ENCODE measurements at regions not wholly inside any gene's neighbourhood (a gene's known extent, or its start where the extent isn't known, plus 50 kb on each side); places are given as distances from the start of the nearest gene placed in this dataset.

- no peak for DNase-seq (ENCODE audit: low spot score)
These were observed 113.0 kb downstream of the PLEKHG1 start for GRCh38 chr6:150712505-150713252.

- DNase-seq (ENCODE audit: low spot score): no peak
These were observed 113.8 kb downstream of the PLEKHG1 start for GRCh38 chr6:150713487-150713886.

DNA sequence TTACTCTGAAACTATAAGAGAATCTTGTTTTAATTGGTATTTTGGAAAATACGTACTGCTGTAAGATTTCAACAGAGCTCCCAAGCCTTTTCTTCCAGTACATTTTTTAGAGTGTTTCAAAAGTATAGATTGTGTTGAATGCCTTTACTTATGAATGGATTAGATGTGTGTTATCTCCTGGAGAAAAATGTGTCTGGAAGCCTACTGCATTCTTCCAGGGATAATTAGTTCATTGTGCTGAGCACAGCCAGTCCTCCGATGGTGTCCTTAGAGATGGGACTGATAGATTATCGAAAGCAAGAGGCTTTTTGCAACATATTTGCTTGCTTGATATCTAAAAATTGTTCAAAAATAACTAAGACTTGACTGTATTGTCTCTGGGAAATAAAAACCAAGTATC lies 114.2 kb downstream of the PLEKHG1 start:
- no peak for DNase-seq (ENCODE audit: low spot score)

GRCh38 chr6:150715133-150715532 lies 115.4 kb downstream of the PLEKHG1 start:
- DNase-seq (ENCODE audit: low spot score): no peak

DNA sequence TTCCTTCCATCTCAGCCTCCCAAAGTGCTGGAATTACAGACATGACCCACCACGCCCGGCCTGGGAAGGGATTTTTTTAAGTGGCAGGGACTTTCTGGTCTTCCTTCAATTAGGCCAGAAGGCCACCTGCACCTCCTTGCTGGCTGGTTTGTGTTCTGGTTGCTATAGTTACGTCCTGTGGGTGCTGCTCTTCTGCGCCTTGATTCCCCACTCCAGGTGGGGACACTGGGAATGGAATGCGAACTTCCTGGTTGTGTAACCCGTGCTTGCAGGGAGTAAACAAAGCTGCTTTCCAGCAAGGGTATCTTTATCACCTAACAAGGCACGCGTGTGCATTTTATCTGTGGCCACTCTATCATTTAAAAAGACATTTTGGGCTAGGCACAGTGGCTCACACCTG lies 117.7 kb downstream of the PLEKHG1 start:
- DNase-seq (ENCODE audit: low spot score): peak; percentile 74

- no peak for DNase-seq (ENCODE audit: low spot score)
These were observed 119.5 kb downstream of the PLEKHG1 start for GRCh38 chr6:150719099-150719766.

- no peak for DNase-seq (ENCODE audit: low spot score)
These were observed 120.1 kb downstream of the PLEKHG1 start for GRCh38 chr6:150719831-150720230.

- DNase-seq (ENCODE audit: low spot score): peak; percentile 45
These were observed 121.1 kb downstream of the PLEKHG1 start for GRCh38 chr6:150720774-150721233.

GRCh38 chr6:150721418-150722266 lies 122.0 kb downstream of the PLEKHG1 start:
- no peak for DNase-seq (ENCODE audit: low spot score)

DNA sequence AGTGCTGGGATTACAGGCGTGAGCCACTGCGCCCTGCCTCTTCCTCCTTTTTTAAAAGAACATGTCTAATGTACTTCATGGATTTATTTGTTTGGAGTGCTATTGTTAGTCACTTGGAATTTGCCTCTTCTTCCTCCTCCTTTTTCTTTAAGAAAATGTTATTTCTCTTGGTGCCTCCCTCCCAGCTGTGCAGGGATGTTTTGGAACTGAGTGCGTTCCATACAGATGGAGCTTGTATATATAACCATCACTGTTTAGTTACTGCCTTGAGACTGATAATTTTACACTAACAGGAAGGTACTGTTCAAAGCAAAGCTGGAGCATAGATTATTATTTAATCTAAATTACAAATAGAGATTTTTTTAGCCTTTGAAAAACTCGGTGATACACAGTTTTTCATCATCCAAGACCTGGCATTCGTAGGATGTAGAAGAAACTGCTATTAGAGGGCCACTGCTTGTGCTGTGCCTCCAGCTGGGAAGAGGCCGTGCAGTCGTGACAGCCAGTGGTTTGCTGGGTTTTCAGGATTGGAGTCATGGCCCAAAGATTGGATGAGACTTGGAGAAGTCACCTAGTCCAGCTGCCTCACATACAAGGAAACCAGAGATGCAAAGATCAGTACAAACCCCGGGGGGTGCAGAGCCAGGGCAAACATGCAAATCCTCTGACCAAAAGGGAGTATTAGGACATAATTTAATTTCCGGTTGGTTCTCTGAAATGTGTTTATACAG lies 123.1 kb downstream of the PLEKHG1 start:
- DNase-seq (ENCODE audit: low spot score): no peak

DNA sequence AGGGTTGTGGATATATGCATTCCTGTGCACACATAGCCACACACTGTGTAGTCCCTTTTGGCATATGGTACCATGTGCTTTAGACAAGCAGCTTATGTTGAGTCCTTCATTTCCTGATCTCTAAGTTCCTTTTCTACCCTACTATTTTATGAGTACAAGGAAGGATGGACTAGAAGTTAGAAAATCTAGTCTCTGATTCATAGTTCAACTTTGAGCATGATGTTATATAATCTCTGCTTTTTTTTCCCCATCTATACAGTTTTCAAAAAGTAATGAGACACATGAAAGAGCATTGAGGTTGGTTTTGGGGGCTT lies 123.6 kb downstream of the PLEKHG1 start:
- DNase-seq (ENCODE audit: low spot score): no peak

- DNase-seq (ENCODE audit: low spot score): no peak
These were observed 124.2 kb downstream of the PLEKHG1 start for GRCh38 chr6:150723857-150724256.

DNA sequence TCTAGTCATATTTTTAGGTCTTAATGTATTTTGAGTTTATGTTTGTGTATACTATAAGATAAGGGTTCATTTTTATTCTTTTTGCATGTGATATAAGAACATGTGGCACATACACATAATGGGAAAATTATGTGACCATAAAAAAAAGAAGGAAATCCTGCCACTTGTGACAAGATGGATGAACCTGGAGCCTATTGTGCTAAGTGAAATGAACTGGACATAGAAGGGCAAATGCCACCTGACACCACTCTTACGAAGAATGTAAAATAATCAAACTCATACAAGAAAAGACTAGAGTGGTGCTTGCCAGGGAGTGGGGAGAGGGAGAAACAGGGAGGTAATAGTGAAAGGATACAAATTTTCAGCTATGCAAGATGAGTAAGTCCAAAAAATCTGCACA lies 126.1 kb downstream of the PLEKHG1 start:
- no peak for DNase-seq (ENCODE audit: low spot score)

DNA sequence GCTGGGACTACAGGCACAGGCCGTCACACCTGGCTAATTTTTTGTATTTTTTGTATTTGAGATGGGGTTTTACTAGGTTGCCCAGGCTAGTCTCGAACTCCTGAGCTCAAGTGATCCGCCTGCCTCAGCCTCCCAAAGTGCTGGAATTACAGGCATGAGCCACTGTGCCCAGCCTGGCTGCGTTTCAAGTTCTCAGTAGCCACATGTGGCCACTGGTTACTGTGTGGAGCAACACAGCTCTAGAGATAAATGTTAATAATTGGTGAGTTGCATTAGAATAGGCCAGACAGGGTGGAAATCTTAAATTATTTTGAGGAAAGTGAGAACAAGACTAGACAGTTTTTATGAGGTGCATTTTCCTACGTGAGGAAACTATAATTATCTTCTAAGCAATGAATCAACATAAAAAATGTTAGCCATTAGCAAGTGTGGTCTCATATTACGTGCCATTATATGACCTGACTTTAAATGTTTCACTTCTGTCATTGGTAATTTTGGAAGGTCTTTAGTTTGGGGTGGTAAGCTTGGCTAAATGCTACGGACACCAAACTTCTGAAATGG lies 129.6 kb downstream of the PLEKHG1 start:
- DNase-seq (ENCODE audit: low spot score): no peak

GRCh38 chr6:150730801-150731457 lies 131.2 kb downstream of the PLEKHG1 start:
- DNase-seq (ENCODE audit: low spot score): no peak

DNA sequence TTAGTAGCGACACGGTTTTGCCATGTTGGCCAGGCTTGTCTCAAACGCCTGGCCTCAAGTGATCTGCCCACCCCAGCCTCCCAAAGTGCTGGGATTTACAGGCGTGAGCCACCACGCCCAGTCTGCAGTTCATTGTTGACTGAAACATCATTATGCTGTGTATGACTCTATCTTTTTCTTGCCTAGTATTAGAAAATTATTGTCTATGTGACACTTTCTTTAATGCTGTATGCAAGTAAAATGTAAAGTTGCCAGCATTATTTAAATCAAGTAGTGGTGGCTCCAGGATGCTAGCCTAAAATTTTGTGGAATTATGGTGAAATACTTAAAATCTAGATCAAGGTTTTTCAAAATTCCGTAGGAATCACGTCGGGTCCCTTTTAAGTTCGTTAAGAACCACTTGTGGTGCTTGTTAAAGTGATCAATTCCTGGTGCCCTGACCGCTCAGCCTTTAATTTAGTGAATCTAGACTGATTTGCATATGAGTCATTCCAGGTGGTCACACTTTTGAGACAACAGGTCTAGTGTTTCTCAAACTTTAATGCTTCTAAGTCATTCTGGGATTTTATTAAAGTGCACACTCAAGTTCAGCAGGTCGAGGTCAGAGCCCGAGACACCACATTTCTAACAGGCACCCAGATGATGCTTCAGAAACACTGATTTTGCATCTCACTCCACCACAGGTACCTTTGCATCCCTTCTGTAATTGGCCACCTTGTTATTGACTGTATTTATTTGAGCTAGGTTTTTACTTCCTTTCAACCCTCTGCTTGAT lies 132.6 kb upstream of the MTHFD1L start:
- DNase-seq (ENCODE audit: low spot score): no peak

GRCh38 chr6:150733726-150734125 lies 131.8 kb upstream of the MTHFD1L start:
- no peak for DNase-seq (ENCODE audit: low spot score)

DNA sequence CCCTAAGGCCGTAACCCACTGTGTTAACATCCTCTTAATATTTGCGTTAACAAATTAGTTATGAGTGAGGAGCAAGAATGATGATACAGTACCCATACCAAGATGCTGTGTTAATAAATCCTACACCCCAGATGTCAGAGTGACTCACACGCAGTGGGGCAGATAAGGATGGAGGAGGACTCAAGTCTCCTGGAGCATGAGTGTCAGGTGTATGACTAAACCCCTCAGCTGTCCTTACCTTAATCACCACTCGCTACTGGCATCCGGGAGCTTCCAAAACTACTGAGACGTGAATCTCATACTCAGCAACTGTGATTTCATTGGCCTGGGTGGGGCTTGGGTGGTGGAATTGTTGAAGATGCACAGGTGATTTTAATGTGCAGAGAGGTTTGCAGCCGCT lies 131.3 kb upstream of the MTHFD1L start:
- no peak for DNase-seq (ENCODE audit: low spot score)

DNA sequence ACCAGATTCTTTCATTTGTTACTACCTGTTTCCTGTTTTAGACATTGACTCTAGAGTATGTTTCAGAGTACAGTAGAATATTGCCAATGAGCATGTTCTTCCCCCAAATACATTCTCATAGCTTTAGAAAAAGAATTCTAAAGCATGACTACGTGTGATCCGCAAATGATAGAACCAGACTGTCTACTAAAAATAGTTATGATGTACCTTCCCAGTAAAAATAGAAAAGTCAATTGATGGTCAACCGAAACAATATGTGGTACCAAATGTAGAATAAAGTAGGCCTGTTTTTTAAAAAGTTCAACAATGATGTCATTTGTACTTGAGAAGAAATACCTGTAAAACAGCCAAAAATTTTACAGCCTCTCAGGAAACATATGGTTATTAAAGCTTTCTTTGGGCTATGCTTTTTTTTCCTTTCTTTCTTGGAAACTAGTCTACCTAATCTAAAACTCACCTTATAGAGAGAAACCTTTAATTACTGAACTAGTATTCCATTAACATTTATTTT lies 130.1 kb upstream of the MTHFD1L start:
- DNase-seq (ENCODE audit: low spot score): no peak

GRCh38 chr6:150738092-150738629 lies 127.3 kb upstream of the MTHFD1L start:
- no peak for DNase-seq (ENCODE audit: low spot score)
